ENCODE measurements at regions not wholly inside any gene's neighbourhood (a gene's known extent, or its start where the extent isn't known, plus 50 kb on each side); places are given as distances from the start of the nearest gene placed in this dataset.
A peak's percentile ranks its signal among the peaks of the same experiment; 100 is the strongest.
"Not testable (repeated sequence)": the region's sequence is repeated elsewhere in the genome, so short reads cannot be mapped to it uniquely, and the experiment has no call there.

- DNase-seq; CTCF ChIA-PET; H3K4me3 Mint-ChIP-seq; ATAC-seq; H3K36me3 Mint-ChIP-seq (ENCODE audit: low read depth); POLR2A ChIA-PET; H3K27ac Mint-ChIP-seq; H3K9me3 Mint-ChIP-seq (ENCODE audit: insufficient read depth): not testable (repeated sequence)
- peaks cover 11% of the 10 kb centered on the region for H3K4me1 Mint-ChIP-seq (ENCODE audit: low read depth)
- peaks cover 12% of the 10 kb centered on the region for H3K27me3 Mint-ChIP-seq (ENCODE audit: low read depth)
Measured at GRCh38 chr6:27018401-27018800, 229.1 kb upstream of the PRSS16 start.

GRCh38 chr6:27019651-27020552 is 227.6 kb upstream of the PRSS16 start:
- H3K4me3 Mint-ChIP-seq: peak overlapping the region; percentile 73
- peak; percentile 58 for DNase-seq
- ChIA-PET POLR2A (no interaction called here), CTCF (no interaction called here)
- H3K27me3 Mint-ChIP-seq (ENCODE audit: low read depth): peaks cover 20% of the 10 kb centered on the region
- peak overlapping the region; percentile 58 for H3K27ac Mint-ChIP-seq
- H3K36me3 Mint-ChIP-seq (ENCODE audit: low read depth): no peaks in the 10 kb centered on the region
- ATAC-seq: peak; percentile 84
- H3K4me1 Mint-ChIP-seq (ENCODE audit: low read depth): peaks cover 11% of the 10 kb centered on the region
- peaks cover 5% of the 10 kb centered on the region for H3K9me3 Mint-ChIP-seq (ENCODE audit: insufficient read depth)

GRCh38 chr6:27020553-27020880 is 227.0 kb upstream of the PRSS16 start:
- DNase-seq (no peak), ATAC-seq (no peak)
- POLR2A ChIA-PET: no interaction called here
- Mint-ChIP-seq H3K36me3 (ENCODE audit: low read depth) (no peaks in the 10 kb centered on the region), H3K4me3 (peak overlapping the region; percentile 73), H3K9me3 (ENCODE audit: insufficient read depth) (peaks cover 5% of the 10 kb centered on the region), H3K4me1 (ENCODE audit: low read depth) (peaks cover 11% of the 10 kb centered on the region), H3K27ac (peak overlapping the region; percentile 58), H3K27me3 (ENCODE audit: low read depth) (peaks cover 20% of the 10 kb centered on the region)
- CTCF ChIA-PET: no interaction called here

- DNase-seq: no peak
- Mint-ChIP-seq H3K4me1 (ENCODE audit: low read depth) (peaks cover 11% of the 10 kb centered on the region), H3K36me3 (ENCODE audit: low read depth) (no peaks in the 10 kb centered on the region), H3K9me3 (ENCODE audit: insufficient read depth) (no peaks in the 10 kb centered on the region), H3K27ac (no peak overlapping the region), H3K27me3 (ENCODE audit: low read depth) (peaks cover 26% of the 10 kb centered on the region), H3K4me3 (no peak overlapping the region)
- POLR2A ChIA-PET: no interaction called here
- CTCF ChIA-PET: no interaction called here
- ATAC-seq: no peak
Measured at GRCh38 chr6:27023664-27024063, 223.8 kb upstream of the PRSS16 start.

- H3K4me3 Mint-ChIP-seq: no peak overlapping the region
- no peak overlapping the region for H3K27ac Mint-ChIP-seq
- ChIA-PET POLR2A (no interaction called here), CTCF (no interaction called here)
- no peaks in the 10 kb centered on the region for H3K36me3 Mint-ChIP-seq (ENCODE audit: low read depth)
- no peaks in the 10 kb centered on the region for H3K9me3 Mint-ChIP-seq (ENCODE audit: insufficient read depth)
- peaks cover 26% of the 10 kb centered on the region for H3K27me3 Mint-ChIP-seq (ENCODE audit: low read depth)
- DNase-seq (no peak), ATAC-seq (no peak)
- H3K4me1 Mint-ChIP-seq (ENCODE audit: low read depth): peaks cover 7% of the 10 kb centered on the region
Measured at GRCh38 chr6:27025351-27025750, 222.2 kb upstream of the PRSS16 start.

- ChIA-PET CTCF (no interaction called here), POLR2A (no interaction called here)
- Mint-ChIP-seq H3K9me3 (ENCODE audit: insufficient read depth) (no peaks in the 10 kb centered on the region), H3K4me1 (ENCODE audit: low read depth) (no peaks in the 10 kb centered on the region), H3K36me3 (ENCODE audit: low read depth) (no peaks in the 10 kb centered on the region), H3K27me3 (ENCODE audit: low read depth) (peaks cover 27% of the 10 kb centered on the region), H3K4me3 (no peak overlapping the region), H3K27ac (no peak overlapping the region)
- DNase-seq (no peak), ATAC-seq (no peak)
Measured at GRCh38 chr6:27026361-27026760, 221.1 kb upstream of the PRSS16 start.

GRCh38 chr6:27031302-27031701 is 216.2 kb upstream of the PRSS16 start:
- no peak overlapping the region for H3K4me3 Mint-ChIP-seq
- no peak for DNase-seq
- H3K27me3 Mint-ChIP-seq (ENCODE audit: low read depth): peaks cover 22% of the 10 kb centered on the region
- no peaks in the 10 kb centered on the region for H3K36me3 Mint-ChIP-seq (ENCODE audit: low read depth)
- H3K4me1 Mint-ChIP-seq (ENCODE audit: low read depth): no peaks in the 10 kb centered on the region
- CTCF ChIA-PET: no interaction called here
- POLR2A ChIA-PET: no interaction called here
- ATAC-seq: no peak
- H3K27ac Mint-ChIP-seq: no peak overlapping the region
- no peaks in the 10 kb centered on the region for H3K9me3 Mint-ChIP-seq (ENCODE audit: insufficient read depth)

GRCh38 chr6:27038498-27038897 is 209.0 kb upstream of the PRSS16 start:
- ATAC-seq (no peak), DNase-seq (no peak)
- H3K4me3 Mint-ChIP-seq: no peak overlapping the region
- H3K27ac Mint-ChIP-seq: no peak overlapping the region
- no peaks in the 10 kb centered on the region for H3K36me3 Mint-ChIP-seq (ENCODE audit: low read depth)
- H3K27me3 Mint-ChIP-seq (ENCODE audit: low read depth): peaks cover 26% of the 10 kb centered on the region
- no peaks in the 10 kb centered on the region for H3K4me1 Mint-ChIP-seq (ENCODE audit: low read depth)
- ChIA-PET POLR2A (no interaction called here), CTCF (no interaction called here)
- H3K9me3 Mint-ChIP-seq (ENCODE audit: insufficient read depth): no peaks in the 10 kb centered on the region

GRCh38 chr6:27040244-27041042 is 207.1 kb upstream of the PRSS16 start:
- Mint-ChIP-seq H3K9me3 (ENCODE audit: insufficient read depth) (no peaks in the 10 kb centered on the region), H3K27ac (no peak overlapping the region), H3K4me3 (no peak overlapping the region), H3K4me1 (ENCODE audit: low read depth) (no peaks in the 10 kb centered on the region), H3K27me3 (ENCODE audit: low read depth) (peaks cover 25% of the 10 kb centered on the region), H3K36me3 (ENCODE audit: low read depth) (no peaks in the 10 kb centered on the region)
- ATAC-seq (no peak), DNase-seq (no peak)
- POLR2A ChIA-PET: no interaction called here
- CTCF ChIA-PET: interaction anchor here (1.4 kb wide), 1 partner anchor 38 kb away, joined by 3 read pairs; no protein-coding TSS in a partner anchor

- DNase-seq (no peak), ATAC-seq (no peak)
- POLR2A ChIA-PET: no interaction called here
- H3K4me3 Mint-ChIP-seq: no peak overlapping the region
- H3K4me1 Mint-ChIP-seq (ENCODE audit: low read depth): no peaks in the 10 kb centered on the region
- no peaks in the 10 kb centered on the region for H3K9me3 Mint-ChIP-seq (ENCODE audit: insufficient read depth)
- H3K27ac Mint-ChIP-seq: no peak overlapping the region
- CTCF ChIA-PET: no interaction called here
- H3K36me3 Mint-ChIP-seq (ENCODE audit: low read depth): no peaks in the 10 kb centered on the region
- H3K27me3 Mint-ChIP-seq (ENCODE audit: low read depth): peaks cover 20% of the 10 kb centered on the region
Measured at GRCh38 chr6:27043244-27043643, 204.3 kb upstream of the PRSS16 start.

- H3K27ac Mint-ChIP-seq; ATAC-seq; H3K4me1 Mint-ChIP-seq (ENCODE audit: low read depth); H3K9me3 Mint-ChIP-seq (ENCODE audit: insufficient read depth); CTCF ChIA-PET; DNase-seq; H3K4me3 Mint-ChIP-seq; POLR2A ChIA-PET; H3K36me3 Mint-ChIP-seq (ENCODE audit: low read depth): not testable (repeated sequence)
- peaks cover 21% of the 10 kb centered on the region for H3K27me3 Mint-ChIP-seq (ENCODE audit: low read depth)
Measured at GRCh38 chr6:27045131-27045530, 202.4 kb upstream of the PRSS16 start.

GRCh38 chr6:27047725-27048124 is 199.8 kb upstream of the PRSS16 start:
- H3K9me3 Mint-ChIP-seq (ENCODE audit: insufficient read depth); H3K27ac Mint-ChIP-seq; DNase-seq; POLR2A ChIA-PET; CTCF ChIA-PET; H3K4me1 Mint-ChIP-seq (ENCODE audit: low read depth); H3K27me3 Mint-ChIP-seq (ENCODE audit: low read depth); ATAC-seq; H3K4me3 Mint-ChIP-seq; H3K36me3 Mint-ChIP-seq (ENCODE audit: low read depth): not testable (repeated sequence)
